Esophagus squamous epithelium (tissue), 4 donors: ENCODE measurements at regions not wholly inside any gene's neighbourhood (a gene's known extent, or its start where the extent isn't known, plus 50 kb on each side); places are given as distances from the start of the nearest gene placed in this dataset.

Experiments used
- CTCF ChIP-seq, 6 experiments: fragments of 450-650 bp in 4 of 6; fragments of 200-600 bp in 2 of 6; sonication (generic) in 2 of 6; IDR thresholded peaks; one replicate each; pipeline ENCODE4 v1.5.1; 2016 to 2019; ENCODE audit warnings: antibody characterized with exemption in 6 of 6, mild to moderate bottlenecking in 4 of 6, moderate library complexity in 4 of 6
- POLR2A ChIP-seq, 4 donors: fragments of 450-650 bp; IDR thresholded peaks; one replicate each; pipeline ENCODE4 v1.6.1; 2017; ENCODE audit warnings: antibody characterized with exemption in 4 of 4, mild to moderate bottlenecking in 4 of 4, moderate library complexity in 3 of 4

DNA sequence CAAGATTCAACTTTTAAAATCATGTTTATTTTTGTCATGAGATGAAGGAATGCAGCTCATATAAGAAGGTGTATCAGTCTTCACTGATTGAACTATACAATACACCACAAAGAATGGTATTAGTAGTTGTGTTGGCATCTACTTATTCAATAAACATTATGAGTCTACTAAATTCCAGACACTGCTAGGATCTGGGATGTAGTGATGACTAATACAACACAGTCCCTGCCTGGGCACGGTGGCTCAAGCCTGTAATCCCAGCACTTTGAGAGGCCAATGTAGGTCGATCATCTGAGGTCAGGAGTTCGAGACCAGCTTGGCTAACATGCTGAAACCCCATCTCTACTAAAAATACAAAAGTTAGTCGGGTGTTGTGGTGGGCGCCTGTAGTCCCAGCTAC, 171.4 kb upstream of the NFIB start:
- TF ChIP-seq CTCF (IDR thresholded peaks at IDR 0.05) = no peak
- no peak for TF ChIP-seq POLR2A (IDR thresholded peaks at IDR 0.05)
